ENCODE measurements at regions not wholly inside any gene's neighbourhood (a gene's known extent, or its start where the extent isn't known, plus 50 kb on each side); places are given as distances from the start of the nearest gene placed in this dataset.

DNA sequence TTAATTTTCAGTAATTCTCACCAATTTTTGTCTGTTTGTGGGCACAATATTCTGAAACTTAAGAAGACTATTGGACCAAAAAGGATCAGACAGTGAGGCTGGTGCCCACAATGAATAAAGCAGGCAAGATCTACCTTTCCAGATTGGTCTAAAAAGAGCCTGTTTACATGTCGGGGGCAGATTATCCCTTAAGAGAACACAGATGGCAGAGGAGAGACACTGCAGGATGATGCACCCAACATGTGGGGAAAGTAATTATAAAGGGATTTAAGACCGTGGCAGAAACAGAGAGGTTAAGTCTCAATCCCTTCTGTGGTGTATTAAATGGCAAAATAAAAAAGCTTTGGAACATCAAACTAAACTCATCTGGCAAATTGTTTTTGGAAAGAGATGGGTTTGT lies 331.8 kb upstream of the CDH11 start:
- H3K27ac ChIP-seq (ENCODE audit: insufficient read depth, low read length) = no peak overlapping the region
- H3K9me1 ChIP-seq (ENCODE audit: insufficient read depth, low read length) = no peaks in the 10 kb centered on the region
- in situ Hi-C loops (cut with MboI; ENCODE audit: low sequenced_read_pairs) = no loop called here
- H4K5ac ChIP-seq (ENCODE audit: low read depth, low read length) = no peak overlapping the region
- ChIA-PET POLR2A (ENCODE audit: unreplicated experiment) (no interaction called here), CTCF (no interaction called here)
- peaks cover 2% of the 10 kb centered on the region; the same call in 1 of the 2 replicates for H3K9me3 ChIP-seq (ENCODE audit: control insufficient read depth, insufficient read depth, low read length)
- intact Hi-C loops (cut with micrococcal nuclease) = no loop called here
- H2BK20ac ChIP-seq (ENCODE audit: low read depth, low read length) = no peak overlapping the region
- no peak overlapping the region for H4K91ac ChIP-seq (ENCODE audit: insufficient read depth, low read depth, low read length)
- TF ChIP-seq BHLHE40 (IDR thresholded peaks at IDR 0.05; ENCODE audit: low read depth, low read length) = no peak
- no peak for TF ChIP-seq FOS (IDR thresholded peaks at IDR 0.05; ENCODE audit: low read depth, low read length)
- TF ChIP-seq, protein P1, sequence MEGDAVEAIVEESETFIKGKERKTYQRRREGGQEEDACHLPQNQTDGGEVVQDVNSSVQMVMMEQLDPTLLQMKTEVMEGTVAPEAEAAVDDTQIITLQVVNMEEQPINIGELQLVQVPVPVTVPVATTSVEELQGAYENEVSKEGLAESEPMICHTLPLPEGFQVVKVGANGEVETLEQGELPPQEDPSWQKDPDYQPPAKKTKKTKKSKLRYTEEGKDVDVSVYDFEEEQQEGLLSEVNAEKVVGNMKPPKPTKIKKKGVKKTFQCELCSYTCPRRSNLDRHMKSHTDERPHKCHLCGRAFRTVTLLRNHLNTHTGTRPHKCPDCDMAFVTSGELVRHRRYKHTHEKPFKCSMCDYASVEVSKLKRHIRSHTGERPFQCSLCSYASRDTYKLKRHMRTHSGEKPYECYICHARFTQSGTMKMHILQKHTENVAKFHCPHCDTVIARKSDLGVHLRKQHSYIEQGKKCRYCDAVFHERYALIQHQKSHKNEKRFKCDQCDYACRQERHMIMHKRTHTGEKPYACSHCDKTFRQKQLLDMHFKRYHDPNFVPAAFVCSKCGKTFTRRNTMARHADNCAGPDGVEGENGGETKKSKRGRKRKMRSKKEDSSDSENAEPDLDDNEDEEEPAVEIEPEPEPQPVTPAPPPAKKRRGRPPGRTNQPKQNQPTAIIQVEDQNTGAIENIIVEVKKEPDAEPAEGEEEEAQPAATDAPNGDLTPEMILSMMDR (conservative IDR thresholded peaks at IDR 0.05; ENCODE audit: low read depth, low read length) = no peak
- no peak for TF ChIP-seq RFX5 (IDR thresholded peaks at IDR 0.05; ENCODE audit: low read depth, low read length)
- no peak for TF ChIP-seq CHD1 (IDR thresholded peaks at IDR 0.05; ENCODE audit: low read depth, low read length)
- TF ChIP-seq RCOR1 (IDR thresholded peaks at IDR 0.05; ENCODE audit: insufficient replicate concordance, low read length) = no peak
- no peak for TF ChIP-seq MAZ (IDR thresholded peaks at IDR 0.05; ENCODE audit: borderline replicate concordance, low read depth, low read length)
- TF ChIP-seq, protein P2, sequence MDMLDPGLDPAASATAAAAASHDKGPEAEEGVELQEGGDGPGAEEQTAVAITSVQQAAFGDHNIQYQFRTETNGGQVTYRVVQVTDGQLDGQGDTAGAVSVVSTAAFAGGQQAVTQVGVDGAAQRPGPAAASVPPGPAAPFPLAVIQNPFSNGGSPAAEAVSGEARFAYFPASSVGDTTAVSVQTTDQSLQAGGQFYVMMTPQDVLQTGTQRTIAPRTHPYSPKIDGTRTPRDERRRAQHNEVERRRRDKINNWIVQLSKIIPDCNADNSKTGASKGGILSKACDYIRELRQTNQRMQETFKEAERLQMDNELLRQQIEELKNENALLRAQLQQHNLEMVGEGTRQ (IDR thresholded peaks at IDR 0.05; ENCODE audit: low read depth, low read length) = no peak
- TF ChIP-seq MAFK (IDR thresholded peaks at IDR 0.05; ENCODE audit: low read depth, low read length) = no peak
- no peak for TF ChIP-seq SMC3 (IDR thresholded peaks at IDR 0.05; ENCODE audit: low read depth, low read length)
- TF ChIP-seq, protein P3, sequence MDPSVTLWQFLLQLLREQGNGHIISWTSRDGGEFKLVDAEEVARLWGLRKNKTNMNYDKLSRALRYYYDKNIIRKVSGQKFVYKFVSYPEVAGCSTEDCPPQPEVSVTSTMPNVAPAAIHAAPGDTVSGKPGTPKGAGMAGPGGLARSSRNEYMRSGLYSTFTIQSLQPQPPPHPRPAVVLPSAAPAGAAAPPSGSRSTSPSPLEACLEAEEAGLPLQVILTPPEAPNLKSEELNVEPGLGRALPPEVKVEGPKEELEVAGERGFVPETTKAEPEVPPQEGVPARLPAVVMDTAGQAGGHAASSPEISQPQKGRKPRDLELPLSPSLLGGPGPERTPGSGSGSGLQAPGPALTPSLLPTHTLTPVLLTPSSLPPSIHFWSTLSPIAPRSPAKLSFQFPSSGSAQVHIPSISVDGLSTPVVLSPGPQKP (IDR thresholded peaks at IDR 0.05; ENCODE audit: borderline replicate concordance, low read depth, low read length) = no peak
- no peak for TF ChIP-seq NFE2L2 (IDR thresholded peaks at IDR 0.05; ENCODE audit: low read depth, low read length)
- TF ChIP-seq CEBPB (IDR thresholded peaks at IDR 0.05; ENCODE audit: low read depth, low read length) = no peak
- no peak for TF ChIP-seq MXI1 (IDR thresholded peaks at IDR 0.05; ENCODE audit: borderline replicate concordance, low read depth, low read length)
- TF ChIP-seq RAD21 (IDR thresholded peaks at IDR 0.05; ENCODE audit: low read length) = no peak
- TF ChIP-seq POLR2A (IDR thresholded peaks at IDR 0.05; ENCODE audit: low read depth, low read length) = no peak
- no peak overlapping the region for H2BK15ac ChIP-seq (ENCODE audit: low read depth, low read length)
- H3K4ac ChIP-seq (ENCODE audit: low read depth, low read length) = no peak overlapping the region
- no peak overlapping the region for H3K4me2 ChIP-seq (ENCODE audit: low read depth, low read length)
- no peaks in the 10 kb centered on the region for H3K79me1 ChIP-seq (ENCODE audit: low read depth in 1 of 2, low read length in 2 of 2)
- no peak overlapping the region for H2AK9ac ChIP-seq (replicated peaks; ENCODE audit: low read depth, low read length, poor library complexity)
- H3K36me3 ChIP-seq (ENCODE audit: control insufficient read depth, insufficient read depth, low read length) = no peaks in the 10 kb centered on the region
- no peak overlapping the region for H3K23ac ChIP-seq (ENCODE audit: low read depth, low read length)
- dilution Hi-C loops (cut with HindIII; ENCODE audit: low sequenced_read_pairs, unreplicated experiment) = no loop called here
- no peak overlapping the region for H3K4me3 ChIP-seq (ENCODE audit: insufficient read depth, low read depth, low read length)
- WGBS, 2 experiments (ENCODE audit: extremely low coverage in 2 of 2, insufficient read length in 1 of 2) = 100% methylated on average over 1 of the region's 2 CpGs; no CpG with 5 or more reads in 1 of the 2 experiments
- H4K20me1 ChIP-seq (ENCODE audit: insufficient read depth, low read length) = no peaks in the 10 kb centered on the region
- no peak overlapping the region for H2AFZ ChIP-seq (replicated peaks; ENCODE audit: low read length, poor library complexity)
- no TSS peak for BruUV-seq (replicated peaks)
- H3K4me1 ChIP-seq (ENCODE audit: control insufficient read depth, insufficient read depth, low read length) = no peaks in the 10 kb centered on the region
- H3K14ac ChIP-seq (replicated peaks; ENCODE audit: low read depth, low read length) = no peak overlapping the region
- H3K9ac ChIP-seq (ENCODE audit: low read depth, low read length) = no peak overlapping the region
- no peak overlapping the region for H3K18ac ChIP-seq (ENCODE audit: low read depth, low read length)
- ATAC-seq (ENCODE audit: low read depth) = no peak
- H4K8ac ChIP-seq (ENCODE audit: low read depth in 2 of 2, low read length in 2 of 2) = no peak overlapping the region
- no peak overlapping the region for H2BK120ac ChIP-seq (ENCODE audit: low read depth, low read length)
- H2AK5ac ChIP-seq (ENCODE audit: low read depth, low read length) = no peak overlapping the region
- no peak for DNase-seq
- no peak overlapping the region for H3K56ac ChIP-seq (ENCODE audit: extremely low read depth, insufficient read depth, low read length)
- H3K27me3 ChIP-seq (ENCODE audit: control insufficient read depth, insufficient read depth, low read length) = peaks cover 15% of the 10 kb centered on the region
- no peak overlapping the region for H2BK5ac ChIP-seq (ENCODE audit: low read depth, low read length, poor library complexity, severe bottlenecking)
